ENCODE measurements at regions not wholly inside any gene's neighbourhood (a gene's known extent, or its start where the extent isn't known, plus 50 kb on each side); places are given as distances from the start of the nearest gene placed in this dataset.
"Not testable (repeated sequence)": the region's sequence is repeated elsewhere in the genome, so short reads cannot be mapped to it uniquely, and the experiment has no call there.

- 87 to 92% (median 90%) methylated on average over 5 of the region's 5 CpGs for WGBS, 3 donors
- TF ChIP-seq CTCF (IDR thresholded peaks at IDR 0.05) (no peak), POLR2A (IDR thresholded peaks at IDR 0.05) (no peak), EP300 (IDR thresholded peaks at IDR 0.05) (no peak)
- no peak overlapping the region for H3K4me3 ChIP-seq
- intact Hi-C loops (cut with DNase I) = no loop called here
- H3K4me1 ChIP-seq (ENCODE audit: insufficient read depth) = no peaks in the 10 kb centered on the region
- DNase-seq = no peak
- H3K27me3 ChIP-seq = no peaks in the 10 kb centered on the region
- peaks cover 0 to 2% of the 10 kb centered on the region in 2 donors for H3K9me3 ChIP-seq
- H3K36me3 ChIP-seq = no peaks in the 10 kb centered on the region
- H3K27ac ChIP-seq = no peak overlapping the region
Measured at GRCh38 chr20:6660441-6660840, 107.0 kb upstream of the BMP2 start.

GRCh38 chr20:6658909-6659308, 108.6 kb upstream of the BMP2 start:
- 91 to 95% (median 94%) methylated on average over 8 of the region's 8 CpGs for WGBS, 3 donors
- H3K4me1 ChIP-seq (ENCODE audit: insufficient read depth); DNase-seq; H3K27ac ChIP-seq; intact Hi-C loops (cut with DNase I); H3K27me3 ChIP-seq; H3K36me3 ChIP-seq; H3K4me3 ChIP-seq; H3K9me3 ChIP-seq: not testable (repeated sequence)

- Histone ChIP-seq H3K27ac (no peak overlapping the region), H3K27me3 (no peaks in the 10 kb centered on the region), H3K4me1 (ENCODE audit: insufficient read depth) (no peaks in the 10 kb centered on the region), H3K4me3 (no peak overlapping the region), H3K9me3 (peaks cover 0 to 2% of the 10 kb centered on the region in 2 donors), H3K36me3 (no peaks in the 10 kb centered on the region)
- DNase-seq = no peak
- 79 to 82% (median 80%) methylated on average over 2 of the region's 2 CpGs for WGBS, 3 donors
- TF ChIP-seq CTCF (IDR thresholded peaks at IDR 0.05) (no peak), EP300 (IDR thresholded peaks at IDR 0.05) (no peak), POLR2A (IDR thresholded peaks at IDR 0.05) (no peak)
- intact Hi-C loops (cut with DNase I) = no loop called here
Measured at GRCh38 chr20:6657904-6658303, 109.6 kb upstream of the BMP2 start.

GRCh38 chr20:6657111-6657510, 110.4 kb upstream of the BMP2 start:
- Histone ChIP-seq H3K4me3 (no peak overlapping the region), H3K36me3 (no peaks in the 10 kb centered on the region), H3K4me1 (ENCODE audit: insufficient read depth) (no peaks in the 10 kb centered on the region), H3K9me3 (peaks cover 0 to 2% of the 10 kb centered on the region in 2 donors), H3K27me3 (no peaks in the 10 kb centered on the region), H3K27ac (no peak overlapping the region)
- intact Hi-C loops (cut with DNase I) = no loop called here
- 88 to 91% (median 88%) methylated on average over 5 of the region's 5 CpGs for WGBS, 3 donors
- no peak for DNase-seq
- TF ChIP-seq EP300 (IDR thresholded peaks at IDR 0.05) (no peak), POLR2A (IDR thresholded peaks at IDR 0.05) (no peak), CTCF (IDR thresholded peaks at IDR 0.05) (no peak)

- H3K4me3 ChIP-seq = no peak overlapping the region
- TF ChIP-seq POLR2A (IDR thresholded peaks at IDR 0.05) (no peak), CTCF (IDR thresholded peaks at IDR 0.05) (no peak), EP300 (IDR thresholded peaks at IDR 0.05) (no peak)
- H3K27ac ChIP-seq = no peak overlapping the region
- peaks cover 0 to 2% of the 10 kb centered on the region in 2 donors for H3K9me3 ChIP-seq
- H3K36me3 ChIP-seq = no peaks in the 10 kb centered on the region
- no peak for DNase-seq
- H3K27me3 ChIP-seq = no peaks in the 10 kb centered on the region
- WGBS, 3 donors = 61 to 62% (median 61%) methylated on average over 10 of the region's 10 CpGs
- intact Hi-C loops (cut with DNase I) = no loop called here
- no peaks in the 10 kb centered on the region for H3K4me1 ChIP-seq (ENCODE audit: insufficient read depth)
Measured at GRCh38 chr20:6654513-6655252, 112.8 kb upstream of the BMP2 start.

Measured in ovary (tissue), 7 donors.